PC-3 (cell line): ENCODE measurements at regions not wholly inside any gene's neighbourhood (a gene's known extent, or its start where the extent isn't known, plus 50 kb on each side); places are given as distances from the start of the nearest gene placed in this dataset.

Experiments used
- EZH2 ChIP-seq: fragments of 300-600 bp; sonication (generic); IDR thresholded peaks from one replicate; pipeline ENCODE4 v1.6.1; 2017; ENCODE audit warnings: antibody characterized with exemption, mild to moderate bottlenecking, low read length; ENCODE audit not compliant: unreplicated experiment
- TF ChIP-seq, protein P1 (sequence below): fragments of 300-600 bp; sonication (generic); conservative IDR thresholded peaks from 2 replicates; pipeline ENCODE4 v1.5.1; 2017; ENCODE audit warnings: antibody characterized with exemption, low read depth, mild to moderate bottlenecking, low read length

DNA sequence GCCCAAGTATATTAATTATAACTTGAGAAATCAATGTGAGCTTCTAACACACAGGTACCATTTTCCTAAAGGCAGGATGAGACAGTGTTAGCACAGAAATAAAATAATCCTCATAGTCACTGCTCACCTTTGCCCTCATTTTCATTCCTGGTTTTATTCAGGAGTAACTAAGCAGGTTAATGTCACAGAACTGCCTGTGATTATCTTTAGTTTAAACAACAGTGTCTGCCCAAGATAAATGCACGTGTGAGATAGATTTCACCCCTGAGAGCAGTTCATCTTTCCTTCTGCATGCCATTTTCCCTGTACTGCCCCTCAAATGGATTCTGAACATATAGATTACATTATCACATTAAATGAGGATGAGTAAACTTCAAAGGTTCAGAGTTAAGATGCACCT, 250.7 kb downstream of the RMST start:
- TF ChIP-seq, protein P1, sequence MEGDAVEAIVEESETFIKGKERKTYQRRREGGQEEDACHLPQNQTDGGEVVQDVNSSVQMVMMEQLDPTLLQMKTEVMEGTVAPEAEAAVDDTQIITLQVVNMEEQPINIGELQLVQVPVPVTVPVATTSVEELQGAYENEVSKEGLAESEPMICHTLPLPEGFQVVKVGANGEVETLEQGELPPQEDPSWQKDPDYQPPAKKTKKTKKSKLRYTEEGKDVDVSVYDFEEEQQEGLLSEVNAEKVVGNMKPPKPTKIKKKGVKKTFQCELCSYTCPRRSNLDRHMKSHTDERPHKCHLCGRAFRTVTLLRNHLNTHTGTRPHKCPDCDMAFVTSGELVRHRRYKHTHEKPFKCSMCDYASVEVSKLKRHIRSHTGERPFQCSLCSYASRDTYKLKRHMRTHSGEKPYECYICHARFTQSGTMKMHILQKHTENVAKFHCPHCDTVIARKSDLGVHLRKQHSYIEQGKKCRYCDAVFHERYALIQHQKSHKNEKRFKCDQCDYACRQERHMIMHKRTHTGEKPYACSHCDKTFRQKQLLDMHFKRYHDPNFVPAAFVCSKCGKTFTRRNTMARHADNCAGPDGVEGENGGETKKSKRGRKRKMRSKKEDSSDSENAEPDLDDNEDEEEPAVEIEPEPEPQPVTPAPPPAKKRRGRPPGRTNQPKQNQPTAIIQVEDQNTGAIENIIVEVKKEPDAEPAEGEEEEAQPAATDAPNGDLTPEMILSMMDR: no peak
- TF ChIP-seq EZH2: no peak
